Activated naive CD8-positive, alpha-beta T cell treated with anti-CD3 and anti-CD28 coated beads, Interleukin-2, amount 10 ng/mL, durations not matched to agents 7 days and 5 days (primary cell): ENCODE measurements at regions not wholly inside any gene's neighbourhood (a gene's known extent, or its start where the extent isn't known, plus 50 kb on each side); places are given as distances from the start of the nearest gene placed in this dataset.

Source experiments
- ATAC-seq: fragments of 150-1000 bp; cut with Tn5 transposase; one replicate; pipeline ENCODE4 v1.10.0; 2021; ENCODE audit warnings: low read depth, moderate library complexity
- POLR2A ChIA-PET: fragments of 350-600 bp; sonication (Branson Sonifier 250); formaldehyde crosslinking; loops from one replicate; lab custom pipeline; 2021; ENCODE audit warnings: antibody characterized with exemption; lab: Charles Lee
- DNase-seq: peaks from one replicate; pipeline ENCODE4 v3.0.0; 2021
- H3K27ac Mint-ChIP-seq: one replicate; pipeline ENCODE4 v1.8.0; 2022; ENCODE audit warnings: mild to moderate bottlenecking, mixed read lengths
- H3K27me3 Mint-ChIP-seq: one replicate; pipeline ENCODE4 v1.8.0; 2022; ENCODE audit warnings: mild to moderate bottlenecking, moderate library complexity, mixed read lengths
- H3K36me3 Mint-ChIP-seq: one replicate; pipeline ENCODE4 v1.8.0; 2021; ENCODE audit warnings: mild to moderate bottlenecking, mixed read lengths
- H3K4me1 Mint-ChIP-seq: one replicate; pipeline ENCODE4 v1.8.0; 2021; ENCODE audit warnings: mixed read lengths
- H3K4me3 Mint-ChIP-seq: one replicate; pipeline ENCODE4 v1.8.0; 2022; ENCODE audit warnings: mild to moderate bottlenecking, moderate library complexity, mixed read lengths
- H3K9me3 Mint-ChIP-seq: one replicate; pipeline ENCODE4 v1.8.0; 2021; ENCODE audit warnings: mixed read lengths

DNA sequence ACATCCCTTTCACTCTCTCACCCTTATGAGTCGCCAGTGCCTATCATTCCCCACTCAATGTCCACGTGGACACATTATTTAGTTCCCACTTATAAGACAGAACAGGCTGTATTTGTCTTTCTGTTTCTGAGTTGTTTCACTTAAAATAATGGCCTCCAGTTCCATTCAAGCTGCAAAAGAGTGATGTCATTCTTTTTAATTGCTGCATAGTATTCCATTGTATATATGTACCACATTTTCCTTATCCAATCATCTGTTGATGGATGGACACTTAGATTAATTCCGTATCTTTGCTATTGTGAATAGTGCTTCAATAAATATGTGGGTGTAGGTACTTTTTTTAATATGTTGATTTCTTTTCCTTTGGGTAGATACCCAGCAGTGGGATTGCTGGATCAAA lies 79.1 kb downstream of the ZNF365 start:
- Mint-ChIP-seq H3K9me3 (no peaks in the 10 kb centered on the region), H3K36me3 (no peaks in the 10 kb centered on the region), H3K4me1 (peaks cover 19% of the 10 kb centered on the region), H3K27me3 (peaks cover 18% of the 10 kb centered on the region), H3K4me3 (no peak overlapping the region), H3K27ac (no peak overlapping the region)
- POLR2A ChIA-PET: no interaction called here
- ATAC-seq (no peak), DNase-seq (no peak)

DNA sequence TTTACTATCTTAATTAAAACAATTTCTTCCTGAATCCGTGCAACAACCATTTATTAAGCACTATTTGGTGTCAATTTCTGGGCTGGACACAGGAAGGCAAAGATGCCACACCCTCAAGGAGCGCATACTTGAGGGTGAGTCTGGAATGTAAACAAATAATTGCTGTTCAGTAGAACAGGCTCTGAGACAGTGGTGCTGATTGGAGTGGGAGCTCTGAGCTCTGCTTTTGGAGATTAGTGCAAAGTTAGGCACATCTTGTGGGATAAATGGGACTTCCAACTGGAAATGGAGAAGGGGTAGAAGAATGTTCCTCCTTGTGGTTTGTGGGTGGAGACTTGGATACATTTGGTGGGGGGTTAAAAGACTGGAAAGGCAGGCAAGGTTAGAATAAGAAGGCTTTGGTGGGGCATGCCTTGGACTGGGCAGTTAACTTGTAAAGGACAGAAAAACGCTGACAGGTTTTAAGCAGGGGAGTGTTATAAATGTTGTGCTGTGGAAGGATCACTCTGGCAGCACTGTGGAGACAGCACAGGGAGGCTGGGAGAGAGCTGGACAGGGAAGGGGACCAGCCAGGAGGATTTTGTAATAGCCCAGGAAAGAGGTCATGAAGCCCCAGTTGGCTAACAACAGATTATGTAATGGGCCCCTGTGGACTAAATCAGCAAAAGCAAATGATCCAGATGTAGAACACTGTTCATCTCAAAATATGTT lies 80.7 kb downstream of the ZNF365 start:
- no peak for ATAC-seq
- Mint-ChIP-seq H3K27me3 (peaks cover 9% of the 10 kb centered on the region), H3K4me3 (no peak overlapping the region), H3K36me3 (no peaks in the 10 kb centered on the region), H3K4me1 (peaks cover 19% of the 10 kb centered on the region), H3K27ac (no peak overlapping the region), H3K9me3 (no peaks in the 10 kb centered on the region)
- DNase-seq: no peak
- POLR2A ChIA-PET: no interaction called here

DNA sequence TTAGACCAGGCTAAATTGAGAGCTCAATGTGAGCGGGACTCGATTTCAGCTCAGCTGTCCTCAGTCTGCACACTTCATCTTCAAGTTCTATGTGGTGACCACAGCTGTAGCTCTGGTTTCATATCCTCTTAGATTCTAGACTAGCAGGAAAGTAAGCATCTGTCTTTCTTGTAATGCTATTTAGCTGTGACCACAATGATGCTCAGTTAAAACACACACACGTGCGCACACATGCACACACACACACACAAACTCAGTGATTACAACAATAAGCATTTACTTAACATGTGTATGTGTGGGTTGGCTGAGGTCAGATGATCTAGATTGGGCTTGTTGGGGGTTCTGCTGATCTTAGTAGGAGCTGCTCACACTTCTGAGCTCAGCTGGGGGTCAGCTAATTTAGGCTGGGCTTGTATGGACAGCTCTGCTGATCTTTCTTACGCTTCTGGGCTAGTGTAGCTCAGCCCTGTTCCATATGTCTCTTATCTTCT lies 82.5 kb downstream of the ZNF365 start:
- Mint-ChIP-seq H3K27me3 (peaks cover 3% of the 10 kb centered on the region), H3K36me3 (no peaks in the 10 kb centered on the region), H3K4me3 (no peak overlapping the region), H3K4me1 (peaks cover 19% of the 10 kb centered on the region), H3K9me3 (no peaks in the 10 kb centered on the region), H3K27ac (no peak overlapping the region)
- POLR2A ChIA-PET: no interaction called here
- no peak for DNase-seq
- peak; percentile 52 for ATAC-seq

DNA sequence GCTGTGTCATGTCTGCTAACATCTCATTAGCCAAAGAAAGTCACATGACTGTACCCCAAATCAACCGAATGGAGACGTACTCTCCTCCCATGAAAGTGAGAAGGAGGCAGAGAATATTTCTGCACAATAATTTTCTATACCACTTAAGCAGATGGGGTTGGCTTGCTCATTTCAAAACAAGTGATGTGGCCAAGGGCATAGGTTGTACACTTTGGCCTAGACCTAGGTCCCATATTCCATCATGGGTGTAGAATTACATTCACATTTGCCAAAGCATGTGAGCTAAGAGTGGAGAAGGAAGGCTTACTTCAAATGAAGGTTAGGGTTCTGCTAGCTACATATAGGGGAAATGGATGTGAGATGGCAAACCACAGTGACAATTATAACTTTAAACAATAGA lies 83.0 kb downstream of the ZNF365 start:
- H3K9me3 Mint-ChIP-seq: peaks cover 1% of the 10 kb centered on the region
- POLR2A ChIA-PET: no interaction called here
- peaks cover 19% of the 10 kb centered on the region for H3K4me1 Mint-ChIP-seq
- H3K27ac Mint-ChIP-seq: no peak overlapping the region
- DNase-seq (no peak), ATAC-seq (no peak)
- peaks cover 3% of the 10 kb centered on the region for H3K27me3 Mint-ChIP-seq
- no peak overlapping the region for H3K4me3 Mint-ChIP-seq
- H3K36me3 Mint-ChIP-seq: no peaks in the 10 kb centered on the region

DNA sequence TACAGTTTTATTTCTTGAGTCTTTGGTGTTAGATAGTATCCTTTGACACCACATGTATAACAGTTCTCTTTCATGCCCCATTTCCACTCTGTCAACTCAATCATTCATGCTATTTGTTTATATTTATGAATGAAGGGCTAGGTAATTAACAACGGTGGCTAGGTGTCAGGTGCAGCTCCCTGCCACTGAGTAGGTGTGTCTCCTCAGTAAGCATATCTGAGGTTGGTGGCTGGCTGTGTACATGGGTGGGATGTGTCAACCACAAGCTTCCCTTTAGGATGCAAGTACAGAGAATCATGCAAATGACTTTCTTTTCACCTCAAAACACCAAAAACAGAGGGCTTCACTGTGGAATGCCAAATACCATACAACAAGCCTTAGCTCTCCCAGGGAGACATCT lies 83.4 kb downstream of the ZNF365 start:
- POLR2A ChIA-PET: no interaction called here
- Mint-ChIP-seq H3K27ac (no peak overlapping the region), H3K27me3 (peaks cover 3% of the 10 kb centered on the region)

DNA sequence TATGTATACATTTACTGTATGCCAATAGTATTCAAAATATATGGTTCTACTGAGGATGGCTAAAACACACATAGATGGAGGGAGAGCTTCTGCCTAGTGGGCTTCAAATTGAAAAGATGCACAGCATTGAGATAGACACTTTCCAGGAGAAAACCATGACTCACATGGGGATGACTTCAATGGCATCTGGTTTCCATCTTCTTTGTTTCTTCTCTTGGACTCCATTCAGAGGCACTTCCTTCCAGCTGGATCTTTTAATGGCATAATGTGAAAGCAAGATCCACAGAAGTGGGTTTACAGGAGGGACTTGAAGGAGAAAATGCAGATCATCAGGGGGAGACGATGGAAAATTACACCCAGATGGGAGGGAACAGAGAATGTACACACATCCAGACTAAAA lies 84.9 kb downstream of the ZNF365 start:
- DNase-seq: no peak
- H3K9me3 Mint-ChIP-seq: peaks cover 4% of the 10 kb centered on the region
- H3K36me3 Mint-ChIP-seq: no peaks in the 10 kb centered on the region
- H3K4me1 Mint-ChIP-seq: peaks cover 19% of the 10 kb centered on the region
- no peak for ATAC-seq
- no peak overlapping the region for H3K4me3 Mint-ChIP-seq
- POLR2A ChIA-PET: no interaction called here
- no peak overlapping the region for H3K27ac Mint-ChIP-seq
- H3K27me3 Mint-ChIP-seq: no peaks in the 10 kb centered on the region

More for the DNA sequence above, 83.4 kb downstream of the ZNF365 start:
- peaks cover 19% of the 10 kb centered on the region for H3K4me1 Mint-ChIP-seq
- H3K4me3 Mint-ChIP-seq: no peak overlapping the region
- no peak for DNase-seq
- no peak for ATAC-seq
- H3K36me3 Mint-ChIP-seq: no peaks in the 10 kb centered on the region
- peaks cover 1% of the 10 kb centered on the region for H3K9me3 Mint-ChIP-seq

DNA sequence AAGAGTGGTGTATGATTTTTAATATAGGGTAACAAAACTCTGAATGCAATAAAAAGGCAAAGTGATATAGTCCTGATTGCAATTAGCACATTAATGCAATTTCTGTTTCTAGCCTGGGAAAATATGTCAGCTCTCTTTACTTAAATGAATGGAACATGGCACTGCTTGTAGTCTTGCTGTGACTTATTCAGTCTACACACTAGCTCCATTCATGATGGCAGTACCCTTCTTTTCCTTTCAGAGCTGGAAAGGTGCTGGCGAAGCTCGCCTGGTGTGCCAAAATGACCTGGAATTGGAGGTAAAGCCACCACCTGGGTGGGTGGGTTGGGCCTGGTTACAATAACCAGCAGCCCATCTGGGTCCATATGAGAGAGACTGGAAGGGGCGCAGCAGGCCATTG lies 85.3 kb downstream of the ZNF365 start:
- DNase-seq (no peak), ATAC-seq (no peak)
- Mint-ChIP-seq H3K27me3 (no peaks in the 10 kb centered on the region), H3K9me3 (peaks cover 6% of the 10 kb centered on the region), H3K4me1 (peaks cover 19% of the 10 kb centered on the region), H3K4me3 (no peak overlapping the region), H3K27ac (no peak overlapping the region), H3K36me3 (no peaks in the 10 kb centered on the region)
- POLR2A ChIA-PET: no interaction called here

DNA sequence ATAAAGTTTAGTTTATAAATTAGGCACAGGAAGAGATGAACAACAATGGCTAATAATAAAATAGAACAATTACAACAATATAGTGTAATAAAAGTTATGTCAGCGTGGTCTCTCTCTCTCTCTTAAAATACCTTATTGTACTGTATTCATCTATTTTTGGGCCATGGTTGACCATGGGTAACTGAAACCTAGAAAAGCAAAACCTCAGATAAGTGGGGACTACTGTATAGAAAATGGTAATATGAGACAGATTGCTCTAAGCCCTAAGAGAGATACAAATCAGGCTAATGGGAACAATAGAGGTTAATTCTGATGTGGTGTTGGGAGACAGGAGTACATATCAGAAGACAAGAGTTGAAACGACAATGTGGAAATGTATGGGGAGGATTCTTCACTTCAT lies 86.2 kb downstream of the ZNF365 start:
- no peak overlapping the region for H3K4me3 Mint-ChIP-seq
- no peak for DNase-seq
- peaks cover 19% of the 10 kb centered on the region for H3K4me1 Mint-ChIP-seq
- ATAC-seq: no peak
- H3K36me3 Mint-ChIP-seq: no peaks in the 10 kb centered on the region
- POLR2A ChIA-PET: no interaction called here
- no peaks in the 10 kb centered on the region for H3K27me3 Mint-ChIP-seq
- H3K27ac Mint-ChIP-seq: no peak overlapping the region
- H3K9me3 Mint-ChIP-seq: peaks cover 6% of the 10 kb centered on the region

DNA sequence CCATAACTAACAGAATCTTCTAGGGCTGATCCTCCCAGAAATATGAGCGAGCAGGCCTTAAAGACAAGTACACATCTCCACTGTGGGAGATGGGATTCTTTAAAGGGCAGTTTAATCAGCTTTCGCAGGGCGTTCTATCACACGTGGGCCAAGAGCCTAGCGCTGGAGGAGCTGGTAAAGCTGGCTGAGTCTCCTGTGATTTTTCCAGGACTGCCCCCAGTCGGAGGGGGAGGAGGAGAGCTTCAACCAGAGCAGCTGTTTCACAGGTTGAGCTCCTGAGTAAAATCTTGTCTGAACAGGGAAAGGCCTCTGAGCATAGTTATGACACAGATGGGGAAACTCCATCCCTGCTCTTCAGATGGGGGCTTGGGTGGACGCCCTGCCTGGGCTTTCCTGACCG lies 87.0 kb downstream of the ZNF365 start:
- peaks cover 6% of the 10 kb centered on the region for H3K9me3 Mint-ChIP-seq
- H3K4me1 Mint-ChIP-seq: peaks cover 18% of the 10 kb centered on the region
- no peak overlapping the region for H3K27ac Mint-ChIP-seq
- no peaks in the 10 kb centered on the region for H3K36me3 Mint-ChIP-seq
- no peaks in the 10 kb centered on the region for H3K27me3 Mint-ChIP-seq
- ATAC-seq: no peak
- no peak for DNase-seq
- no peak overlapping the region for H3K4me3 Mint-ChIP-seq
- POLR2A ChIA-PET: no interaction called here

DNA sequence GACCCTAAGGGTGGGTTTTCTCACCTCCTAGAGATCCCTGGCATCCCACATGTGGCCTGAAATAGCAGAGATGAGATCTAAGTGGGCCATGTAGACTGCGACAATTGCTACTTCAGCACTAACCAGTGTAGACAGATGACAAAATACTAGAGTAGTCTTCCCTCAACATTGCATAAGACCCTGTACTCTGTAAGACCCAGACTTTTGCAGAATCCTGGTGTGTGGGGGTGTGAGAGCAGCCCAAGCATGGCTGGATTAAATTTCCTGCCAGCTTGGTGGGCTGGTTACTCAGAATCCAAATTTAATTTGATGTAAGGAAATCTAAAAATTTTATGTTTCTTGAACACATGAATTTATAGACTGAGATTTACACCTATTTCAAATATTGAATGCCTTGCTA lies 88.3 kb downstream of the ZNF365 start:
- H3K4me3 Mint-ChIP-seq: no peak overlapping the region
- peaks cover 6% of the 10 kb centered on the region for H3K4me1 Mint-ChIP-seq
- H3K27ac Mint-ChIP-seq: no peak overlapping the region
- no peaks in the 10 kb centered on the region for H3K27me3 Mint-ChIP-seq
- no peaks in the 10 kb centered on the region for H3K36me3 Mint-ChIP-seq
- peaks cover 6% of the 10 kb centered on the region for H3K9me3 Mint-ChIP-seq
- ATAC-seq (no peak), DNase-seq (no peak)
- POLR2A ChIA-PET: no interaction called here

DNA sequence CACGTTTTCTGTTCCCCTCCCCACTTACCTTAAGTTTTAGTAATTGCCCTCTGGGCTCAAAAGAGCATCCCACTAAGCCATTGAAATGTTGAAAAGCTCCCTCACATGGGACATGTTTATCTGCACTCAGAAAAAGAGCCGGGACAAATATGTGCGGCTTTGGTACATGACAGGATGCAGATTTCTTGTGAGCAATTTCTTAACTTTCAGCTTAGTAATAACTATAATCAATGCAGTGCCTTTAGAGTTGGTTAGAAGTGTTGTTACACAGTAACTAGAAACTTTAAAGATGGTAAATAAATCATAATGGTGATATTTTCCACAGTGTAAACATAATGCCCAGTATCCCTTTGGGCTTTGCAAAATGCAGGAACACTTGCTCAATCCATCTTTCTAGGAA lies 89.2 kb downstream of the ZNF365 start:
- H3K27ac Mint-ChIP-seq: no peak overlapping the region
- POLR2A ChIA-PET: no interaction called here
- peaks cover 6% of the 10 kb centered on the region for H3K9me3 Mint-ChIP-seq
- no peaks in the 10 kb centered on the region for H3K27me3 Mint-ChIP-seq
- no peak for DNase-seq
- H3K36me3 Mint-ChIP-seq: no peaks in the 10 kb centered on the region
- ATAC-seq: no peak
- H3K4me3 Mint-ChIP-seq: no peak overlapping the region
- H3K4me1 Mint-ChIP-seq: no peaks in the 10 kb centered on the region

DNA sequence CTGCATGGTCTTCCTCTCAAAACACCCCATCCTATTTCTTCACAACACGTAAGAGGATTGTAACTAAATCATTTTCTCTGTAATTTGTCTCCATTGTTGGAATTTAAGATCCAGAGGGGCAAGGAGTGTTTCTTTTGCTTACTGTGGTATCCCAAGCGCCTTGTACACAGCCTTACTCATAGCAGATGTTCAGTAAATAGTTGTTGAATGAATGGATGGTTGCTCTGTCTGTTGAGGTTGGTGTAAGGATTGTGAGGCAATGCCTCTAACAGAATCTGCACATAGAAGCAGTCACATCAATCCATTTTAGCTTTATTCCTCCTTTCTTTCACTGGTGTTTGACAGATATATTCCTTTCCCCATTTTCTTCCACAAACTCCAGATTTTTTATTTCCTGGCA lies 90.1 kb downstream of the ZNF365 start:
- no peak overlapping the region for H3K27ac Mint-ChIP-seq
- H3K36me3 Mint-ChIP-seq: no peaks in the 10 kb centered on the region
- H3K4me1 Mint-ChIP-seq: no peaks in the 10 kb centered on the region
- POLR2A ChIA-PET: no interaction called here
- H3K4me3 Mint-ChIP-seq: no peak overlapping the region
- DNase-seq (no peak), ATAC-seq (no peak)
- H3K9me3 Mint-ChIP-seq: peaks cover 6% of the 10 kb centered on the region
- no peaks in the 10 kb centered on the region for H3K27me3 Mint-ChIP-seq

DNA sequence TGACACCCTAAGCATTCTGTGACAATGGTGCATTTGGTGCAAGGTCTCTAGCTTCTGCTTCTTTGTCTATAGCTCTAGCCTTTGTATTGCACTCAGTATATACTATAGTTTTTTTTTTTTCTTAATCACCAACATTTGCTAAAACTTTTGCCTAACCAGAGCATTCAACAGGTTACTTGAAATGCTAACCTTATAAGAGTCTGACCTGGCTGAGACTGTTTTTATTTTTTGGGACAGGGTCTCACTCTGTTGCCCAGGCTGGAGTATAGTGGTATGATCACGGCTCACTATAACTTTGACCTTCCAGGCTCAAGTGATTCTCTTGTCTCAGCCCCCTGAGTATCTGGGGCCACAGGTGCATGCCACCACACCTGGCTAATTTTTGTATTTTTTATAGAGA lies 92.4 kb downstream of the ZNF365 start:
- POLR2A ChIA-PET: no interaction called here

DNA sequence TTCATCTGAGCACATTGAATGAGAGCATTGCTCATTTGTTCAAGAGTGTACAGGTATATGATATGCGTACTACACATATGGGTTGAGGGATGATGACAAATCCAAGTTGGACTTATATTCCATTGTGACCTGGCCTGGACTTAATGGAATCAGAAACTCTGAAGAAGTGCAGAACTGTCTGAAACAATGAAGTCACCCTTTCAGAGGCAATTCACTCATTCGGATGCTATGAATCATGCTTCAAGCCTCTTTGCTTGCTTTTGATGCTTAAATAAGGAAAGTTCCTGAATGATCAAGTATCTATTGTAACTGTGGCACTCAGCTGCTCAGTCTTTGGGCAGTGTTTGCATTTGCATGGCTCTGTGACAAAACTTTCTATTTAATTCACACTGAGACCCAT lies 93.4 kb downstream of the ZNF365 start:
- H3K36me3 Mint-ChIP-seq: no peaks in the 10 kb centered on the region
- POLR2A ChIA-PET: no interaction called here
- no peaks in the 10 kb centered on the region for H3K4me1 Mint-ChIP-seq
- H3K9me3 Mint-ChIP-seq: peaks cover 4% of the 10 kb centered on the region
- no peaks in the 10 kb centered on the region for H3K27me3 Mint-ChIP-seq
- DNase-seq: no peak
- H3K4me3 Mint-ChIP-seq: no peak overlapping the region
- ATAC-seq: no peak
- no peak overlapping the region for H3K27ac Mint-ChIP-seq

More for the DNA sequence above, 92.4 kb downstream of the ZNF365 start:
- DNase-seq (no peak), ATAC-seq (no peak)
- peaks cover 6% of the 10 kb centered on the region for H3K9me3 Mint-ChIP-seq
- no peak overlapping the region for H3K27ac Mint-ChIP-seq
- no peaks in the 10 kb centered on the region for H3K36me3 Mint-ChIP-seq
- H3K27me3 Mint-ChIP-seq: no peaks in the 10 kb centered on the region
- no peak overlapping the region for H3K4me3 Mint-ChIP-seq
- H3K4me1 Mint-ChIP-seq: no peaks in the 10 kb centered on the region
